ENCODE measurements at regions not wholly inside any gene's neighbourhood (a gene's known extent, or its start where the extent isn't known, plus 50 kb on each side); places are given as distances from the start of the nearest gene placed in this dataset.

- Histone ChIP-seq H3K79me2 (ENCODE audit: insufficient read depth, low read depth, low read length) (no peaks in the 10 kb centered on the region), H3K9me2 (ENCODE audit: insufficient read depth, low read length) (no peaks in the 10 kb centered on the region), H3K4me1 (ENCODE audit: insufficient read depth, low read length, poor library complexity, severe bottlenecking) (peaks cover 25% of the 10 kb centered on the region), H3K9me3 (ENCODE audit: low read length) (no peaks in the 10 kb centered on the region), H2AFZ (ENCODE audit: low read length) (no peak overlapping the region), H3K4me2 (ENCODE audit: low read length) (peak overlapping the region; percentile 55), H3K36me3 (ENCODE audit: insufficient read depth, low read length) (no peaks in the 10 kb centered on the region), H3K27ac (ENCODE audit: low read depth, low read length, poor library complexity, severe bottlenecking) (peak overlapping the region; percentile 27), H3K4me3 (ENCODE audit: low read depth, low read length, poor library complexity, severe bottlenecking) (peak overlapping the region; percentile 0), H4K20me1 (ENCODE audit: insufficient read depth, low read length) (no peaks in the 10 kb centered on the region)
- peak; percentile 90 for DNase-seq (ENCODE audit: low spot score)
- intact Hi-C loops (cut with micrococcal nuclease; ENCODE audit: unreplicated experiment), result loop anchor here (1.0 kb wide), 2 partner anchors 92 to 154 kb away; no protein-coding TSS in a partner anchor
- CTCF ChIA-PET (ENCODE audit: unreplicated experiment), result no interaction called here
- POLR2A ChIA-PET, result no interaction called here
- no TSS peak for BruUV-seq (replicated peaks)
- peak; percentile 77 for TF ChIP-seq CTCF (conservative IDR thresholded peaks at IDR 0.05; ENCODE audit: low read length)
- no peak for TF ChIP-seq EZH2phosphoT487 (IDR thresholded peaks at IDR 0.05; ENCODE audit: borderline replicate concordance, low read depth, low read length)
These were observed 112.7 kb upstream of the TACR1 start for GRCh38 chr2:75311993-75312392.

- H3K4me2 ChIP-seq (ENCODE audit: low read length), result peak overlapping the region; percentile 47
- H3K27ac ChIP-seq (ENCODE audit: low read depth, low read length, poor library complexity, severe bottlenecking), result no peak overlapping the region
- BruUV-seq (replicated peaks), result no TSS peak
- TF ChIP-seq CTCF (conservative IDR thresholded peaks at IDR 0.05; ENCODE audit: low read length) (no peak), EZH2phosphoT487 (IDR thresholded peaks at IDR 0.05; ENCODE audit: borderline replicate concordance, low read depth, low read length) (no peak)
- H3K79me2 ChIP-seq (ENCODE audit: insufficient read depth, low read depth, low read length), result no peaks in the 10 kb centered on the region
- H2AFZ ChIP-seq (ENCODE audit: low read length), result no peak overlapping the region
- no peaks in the 10 kb centered on the region for H3K36me3 ChIP-seq (ENCODE audit: insufficient read depth, low read length)
- H3K4me1 ChIP-seq (ENCODE audit: insufficient read depth, low read length, poor library complexity, severe bottlenecking), result peaks cover 25% of the 10 kb centered on the region
- intact Hi-C loops (cut with micrococcal nuclease; ENCODE audit: unreplicated experiment), result no loop called here
- CTCF ChIA-PET (ENCODE audit: unreplicated experiment), result no interaction called here
- no peak for DNase-seq (ENCODE audit: low spot score)
- POLR2A ChIA-PET, result no interaction called here
- H4K20me1 ChIP-seq (ENCODE audit: insufficient read depth, low read length), result no peaks in the 10 kb centered on the region
- no peaks in the 10 kb centered on the region for H3K9me2 ChIP-seq (ENCODE audit: insufficient read depth, low read length)
- H3K4me3 ChIP-seq (ENCODE audit: low read depth, low read length, poor library complexity, severe bottlenecking), result no peak overlapping the region
- H3K9me3 ChIP-seq (ENCODE audit: low read length), result no peaks in the 10 kb centered on the region
These were observed 112.2 kb upstream of the TACR1 start for GRCh38 chr2:75311521-75311920.

- Histone ChIP-seq H3K9me2 (ENCODE audit: insufficient read depth, low read length) (no peaks in the 10 kb centered on the region), H3K27ac (ENCODE audit: low read depth, low read length, poor library complexity, severe bottlenecking) (no peak overlapping the region), H3K4me2 (ENCODE audit: low read length) (peak overlapping the region; percentile 47; the same call in 1 of the 2 replicates), H3K4me3 (ENCODE audit: low read depth, low read length, poor library complexity, severe bottlenecking) (no peak overlapping the region), H3K79me2 (ENCODE audit: insufficient read depth, low read depth, low read length) (no peaks in the 10 kb centered on the region), H4K20me1 (ENCODE audit: insufficient read depth, low read length) (no peaks in the 10 kb centered on the region), H3K9me3 (ENCODE audit: low read length) (no peaks in the 10 kb centered on the region), H3K36me3 (ENCODE audit: insufficient read depth, low read length) (no peaks in the 10 kb centered on the region), H3K4me1 (ENCODE audit: insufficient read depth, low read length, poor library complexity, severe bottlenecking) (peaks cover 25% of the 10 kb centered on the region), H2AFZ (ENCODE audit: low read length) (no peak overlapping the region)
- intact Hi-C loops (cut with micrococcal nuclease; ENCODE audit: unreplicated experiment), result no loop called here
- BruUV-seq (replicated peaks), result no TSS peak
- POLR2A ChIA-PET, result interaction anchor here (0.6 kb wide), 1 partner anchor 122 kb away, joined by 3 read pairs; no protein-coding TSS in a partner anchor
- no peak for DNase-seq (ENCODE audit: low spot score)
- CTCF ChIA-PET (ENCODE audit: unreplicated experiment), result no interaction called here
- TF ChIP-seq CTCF (conservative IDR thresholded peaks at IDR 0.05; ENCODE audit: low read length) (no peak), EZH2phosphoT487 (IDR thresholded peaks at IDR 0.05; ENCODE audit: borderline replicate concordance, low read depth, low read length) (no peak)
These were observed 111.6 kb upstream of the TACR1 start for GRCh38 chr2:75310876-75311275.

Measured in OCI-LY7 (cell line).